Body of pancreas (tissue), 4 donors: ENCODE measurements at regions not wholly inside any gene's neighbourhood (a gene's known extent, or its start where the extent isn't known, plus 50 kb on each side); places are given as distances from the start of the nearest gene placed in this dataset.

Experiments
- POLR2A ChIP-seq, 3 donors: fragments of 450-650 bp; IDR thresholded peaks; one replicate each; pipeline ENCODE4 v1.6.1; 2016; ENCODE audit warnings: antibody characterized with exemption in 3 of 3, mild to moderate bottlenecking in 2 of 3
- TF ChIP-seq, protein P1 (sequence below), 7 experiments: fragments of 450-650 bp in 4 of 7; fragments of 200-600 bp in 3 of 7; sonication (generic) in 3 of 7; IDR thresholded peaks; one replicate each; pipeline ENCODE4 v1.5.1; 2016 to 2019; ENCODE audit warnings: antibody characterized with exemption in 7 of 7

DNA sequence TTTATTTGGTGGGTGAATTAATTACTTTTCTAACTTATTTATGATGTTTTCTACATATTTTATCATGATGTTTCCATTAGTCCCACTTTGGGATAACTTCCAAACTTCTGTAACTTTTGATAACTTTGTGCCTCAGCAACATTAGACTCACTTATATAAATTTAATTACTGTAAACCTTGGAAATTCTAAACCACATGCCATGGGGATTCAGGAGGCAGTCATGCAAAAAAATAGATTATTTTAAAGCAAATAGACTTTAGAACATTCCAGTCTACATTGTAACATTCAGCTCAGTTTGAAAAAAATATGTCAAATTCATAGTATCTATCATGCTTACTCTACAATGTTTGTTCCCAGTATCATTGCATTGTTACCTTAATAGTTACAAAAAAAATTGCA, 728.5 kb upstream of the NRXN1 start:
- TF ChIP-seq, protein P1, sequence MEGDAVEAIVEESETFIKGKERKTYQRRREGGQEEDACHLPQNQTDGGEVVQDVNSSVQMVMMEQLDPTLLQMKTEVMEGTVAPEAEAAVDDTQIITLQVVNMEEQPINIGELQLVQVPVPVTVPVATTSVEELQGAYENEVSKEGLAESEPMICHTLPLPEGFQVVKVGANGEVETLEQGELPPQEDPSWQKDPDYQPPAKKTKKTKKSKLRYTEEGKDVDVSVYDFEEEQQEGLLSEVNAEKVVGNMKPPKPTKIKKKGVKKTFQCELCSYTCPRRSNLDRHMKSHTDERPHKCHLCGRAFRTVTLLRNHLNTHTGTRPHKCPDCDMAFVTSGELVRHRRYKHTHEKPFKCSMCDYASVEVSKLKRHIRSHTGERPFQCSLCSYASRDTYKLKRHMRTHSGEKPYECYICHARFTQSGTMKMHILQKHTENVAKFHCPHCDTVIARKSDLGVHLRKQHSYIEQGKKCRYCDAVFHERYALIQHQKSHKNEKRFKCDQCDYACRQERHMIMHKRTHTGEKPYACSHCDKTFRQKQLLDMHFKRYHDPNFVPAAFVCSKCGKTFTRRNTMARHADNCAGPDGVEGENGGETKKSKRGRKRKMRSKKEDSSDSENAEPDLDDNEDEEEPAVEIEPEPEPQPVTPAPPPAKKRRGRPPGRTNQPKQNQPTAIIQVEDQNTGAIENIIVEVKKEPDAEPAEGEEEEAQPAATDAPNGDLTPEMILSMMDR (IDR thresholded peaks at IDR 0.05), result no peak
- TF ChIP-seq POLR2A (IDR thresholded peaks at IDR 0.05), result no peak
